ENCODE measurements at regions not wholly inside any gene's neighbourhood (a gene's known extent, or its start where the extent isn't known, plus 50 kb on each side); places are given as distances from the start of the nearest gene placed in this dataset.

DNA sequence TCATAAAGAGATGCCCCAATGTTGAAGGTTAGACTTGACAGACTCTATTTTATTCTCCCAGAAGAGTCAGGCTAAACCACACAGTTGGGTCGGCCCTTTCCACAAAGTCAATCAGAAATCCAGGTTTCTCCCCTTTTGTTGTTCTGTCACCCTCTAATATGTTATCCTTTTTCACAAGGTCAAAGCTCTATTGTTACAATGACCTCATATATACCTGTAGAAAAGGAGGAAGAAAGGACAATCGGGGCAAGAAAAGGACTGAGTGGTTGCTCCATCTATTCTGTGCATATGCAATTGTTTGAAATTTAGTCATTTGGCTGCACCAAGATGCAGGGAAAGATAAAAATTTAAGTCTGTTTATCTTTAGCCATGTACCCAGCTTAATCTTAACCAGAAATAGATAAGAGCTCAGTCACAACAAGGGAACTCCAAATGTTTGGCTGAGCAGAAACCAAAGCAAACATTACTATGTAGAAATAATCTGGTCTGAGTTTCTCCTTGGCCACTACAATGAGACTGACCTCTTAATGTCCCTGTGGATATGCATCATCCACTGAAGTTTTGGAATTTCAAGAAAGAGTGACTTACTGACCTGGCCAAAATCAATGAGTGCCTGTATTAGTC lies 503.7 kb downstream of the GALC start:
- Histone ChIP-seq H3K27ac (ENCODE audit: low read depth) (no peak overlapping the region), H3K79me2 (replicated peaks; ENCODE audit: insufficient read depth) (no peaks in the 10 kb centered on the region), H2AFZ (no peak overlapping the region), H3F3A (replicated peaks; ENCODE audit: low read depth) (no peaks in the 10 kb centered on the region), H3K4me2 (no peak overlapping the region), H3K4me1 (ENCODE audit: insufficient read depth) (0 out of 2 replicates have a peak, but pooled peaks cover 6% of the 10 kb centered on the region), H4K20me1 (replicated peaks; ENCODE audit: insufficient read depth) (no peaks in the 10 kb centered on the region), H3K36me3 (ENCODE audit: insufficient read depth) (no peaks in the 10 kb centered on the region), H3K4me3 (no peak overlapping the region), H3K9me2 (ENCODE audit: insufficient read depth) (no peaks in the 10 kb centered on the region), H3K27me3 (ENCODE audit: insufficient read depth) (no peaks in the 10 kb centered on the region)
- H3K4me3 Mint-ChIP-seq: no peak overlapping the region
- no peaks in the 10 kb centered on the region for H3K27me3 Mint-ChIP-seq (ENCODE audit: insufficient read depth, low read depth, poor library complexity)
- ATAC-seq (no peak), DNase-seq (ENCODE audit: low spot score) (no peak)
- peaks cover 17% of the 10 kb centered on the region; the same call in 2 of the 3 replicates for H3K4me1 Mint-ChIP-seq
- TF ChIP-seq NANOG (IDR thresholded peaks at IDR 0.05; ENCODE audit: borderline replicate concordance) (no peak), EZH2phosphoT487 (IDR thresholded peaks at IDR 0.05; ENCODE audit: unreplicated experiment) (no peak), POLR2AphosphoS5 (IDR thresholded peaks at IDR 0.05; ENCODE audit: low read depth) (no peak), ZNF114 (CRISPR knock-in tag; IDR thresholded peaks at IDR 0.05) (no peak), CREB1 (CRISPR knock-in tag; IDR thresholded peaks at IDR 0.05; ENCODE audit: low read depth) (no peak), STAT1 (IDR thresholded peaks at IDR 0.05; ENCODE audit: unreplicated experiment) (no peak), EZH2 (IDR thresholded peaks at IDR 0.05; ENCODE audit: low read depth, unreplicated experiment) (no peak), JUNB (IDR thresholded peaks at IDR 0.05; ENCODE audit: unreplicated experiment) (no peak), ZNF331 (CRISPR knock-in tag; IDR thresholded peaks at IDR 0.05; ENCODE audit: low read depth) (no peak)
- TF ChIP-seq, protein P1, sequence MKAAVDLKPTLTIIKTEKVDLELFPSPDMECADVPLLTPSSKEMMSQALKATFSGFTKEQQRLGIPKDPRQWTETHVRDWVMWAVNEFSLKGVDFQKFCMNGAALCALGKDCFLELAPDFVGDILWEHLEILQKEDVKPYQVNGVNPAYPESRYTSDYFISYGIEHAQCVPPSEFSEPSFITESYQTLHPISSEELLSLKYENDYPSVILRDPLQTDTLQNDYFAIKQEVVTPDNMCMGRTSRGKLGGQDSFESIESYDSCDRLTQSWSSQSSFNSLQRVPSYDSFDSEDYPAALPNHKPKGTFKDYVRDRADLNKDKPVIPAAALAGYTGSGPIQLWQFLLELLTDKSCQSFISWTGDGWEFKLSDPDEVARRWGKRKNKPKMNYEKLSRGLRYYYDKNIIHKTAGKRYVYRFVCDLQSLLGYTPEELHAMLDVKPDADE (IDR thresholded peaks at IDR 0.05): no peak
- TF ChIP-seq, protein P2, sequence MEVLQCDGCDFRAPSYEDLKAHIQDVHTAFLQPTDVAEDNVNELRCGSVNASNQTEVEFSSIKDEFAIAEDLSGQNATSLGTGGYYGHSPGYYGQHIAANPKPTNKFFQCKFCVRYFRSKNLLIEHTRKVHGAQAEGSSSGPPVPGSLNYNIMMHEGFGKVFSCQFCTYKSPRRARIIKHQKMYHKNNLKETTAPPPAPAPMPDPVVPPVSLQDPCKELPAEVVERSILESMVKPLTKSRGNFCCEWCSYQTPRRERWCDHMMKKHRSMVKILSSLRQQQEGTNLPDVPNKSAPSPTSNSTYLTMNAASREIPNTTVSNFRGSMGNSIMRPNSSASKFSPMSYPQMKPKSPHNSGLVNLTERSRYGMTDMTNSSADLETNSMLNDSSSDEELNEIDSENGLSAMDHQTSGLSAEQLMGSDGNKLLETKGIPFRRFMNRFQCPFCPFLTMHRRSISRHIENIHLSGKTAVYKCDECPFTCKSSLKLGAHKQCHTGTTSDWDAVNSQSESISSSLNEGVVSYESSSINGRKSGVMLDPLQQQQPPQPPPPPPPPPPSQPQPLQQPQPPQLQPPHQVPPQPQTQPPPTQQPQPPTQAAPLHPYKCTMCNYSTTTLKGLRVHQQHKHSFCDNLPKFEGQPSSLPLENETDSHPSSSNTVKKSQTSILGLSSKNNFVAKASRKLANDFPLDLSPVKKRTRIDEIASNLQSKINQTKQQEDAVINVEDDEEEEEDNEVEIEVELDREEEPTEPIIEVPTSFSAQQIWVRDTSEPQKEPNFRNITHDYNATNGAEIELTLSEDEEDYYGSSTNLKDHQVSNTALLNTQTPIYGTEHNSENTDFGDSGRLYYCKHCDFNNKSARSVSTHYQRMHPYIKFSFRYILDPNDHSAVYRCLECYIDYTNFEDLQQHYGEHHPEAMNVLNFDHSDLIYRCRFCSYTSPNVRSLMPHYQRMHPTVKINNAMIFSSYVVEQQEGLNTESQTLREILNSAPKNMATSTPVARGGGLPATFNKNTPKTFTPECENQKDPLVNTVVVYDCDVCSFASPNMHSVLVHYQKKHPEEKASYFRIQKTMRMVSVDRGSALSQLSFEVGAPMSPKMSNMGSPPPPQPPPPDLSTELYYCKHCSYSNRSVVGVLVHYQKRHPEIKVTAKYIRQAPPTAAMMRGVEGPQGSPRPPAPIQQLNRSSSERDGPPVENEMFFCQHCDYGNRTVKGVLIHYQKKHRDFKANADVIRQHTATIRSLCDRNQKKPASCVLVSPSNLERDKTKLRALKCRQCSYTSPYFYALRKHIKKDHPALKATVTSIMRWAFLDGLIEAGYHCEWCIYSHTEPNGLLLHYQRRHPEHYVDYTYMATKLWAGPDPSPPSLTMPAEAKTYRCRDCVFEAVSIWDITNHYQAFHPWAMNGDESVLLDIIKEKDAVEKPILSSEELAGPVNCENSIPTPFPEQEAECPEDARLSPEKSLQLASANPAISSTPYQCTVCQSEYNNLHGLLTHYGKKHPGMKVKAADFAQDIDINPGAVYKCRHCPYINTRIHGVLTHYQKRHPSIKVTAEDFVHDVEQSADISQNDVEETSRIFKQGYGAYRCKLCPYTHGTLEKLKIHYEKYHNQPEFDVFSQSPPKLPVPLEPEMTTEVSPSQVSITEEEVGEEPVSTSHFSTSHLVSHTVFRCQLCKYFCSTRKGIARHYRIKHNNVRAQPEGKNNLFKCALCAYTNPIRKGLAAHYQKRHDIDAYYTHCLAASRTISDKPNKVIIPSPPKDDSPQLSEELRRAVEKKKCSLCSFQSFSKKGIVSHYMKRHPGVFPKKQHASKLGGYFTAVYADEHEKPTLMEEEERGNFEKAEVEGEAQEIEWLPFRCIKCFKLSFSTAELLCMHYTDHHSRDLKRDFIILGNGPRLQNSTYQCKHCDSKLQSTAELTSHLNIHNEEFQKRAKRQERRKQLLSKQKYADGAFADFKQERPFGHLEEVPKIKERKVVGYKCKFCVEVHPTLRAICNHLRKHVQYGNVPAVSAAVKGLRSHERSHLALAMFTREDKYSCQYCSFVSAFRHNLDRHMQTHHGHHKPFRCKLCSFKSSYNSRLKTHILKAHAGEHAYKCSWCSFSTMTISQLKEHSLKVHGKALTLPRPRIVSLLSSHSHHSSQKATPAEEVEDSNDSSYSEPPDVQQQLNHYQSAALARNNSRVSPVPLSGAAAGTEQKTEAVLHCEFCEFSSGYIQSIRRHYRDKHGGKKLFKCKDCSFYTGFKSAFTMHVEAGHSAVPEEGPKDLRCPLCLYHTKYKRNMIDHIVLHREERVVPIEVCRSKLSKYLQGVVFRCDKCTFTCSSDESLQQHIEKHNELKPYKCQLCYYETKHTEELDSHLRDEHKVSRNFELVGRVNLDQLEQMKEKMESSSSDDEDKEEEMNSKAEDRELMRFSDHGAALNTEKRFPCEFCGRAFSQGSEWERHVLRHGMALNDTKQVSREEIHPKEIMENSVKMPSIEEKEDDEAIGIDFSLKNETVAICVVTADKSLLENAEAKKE (CRISPR knock-in tag; IDR thresholded peaks at IDR 0.05): no peak
- TF ChIP-seq, protein P3, sequence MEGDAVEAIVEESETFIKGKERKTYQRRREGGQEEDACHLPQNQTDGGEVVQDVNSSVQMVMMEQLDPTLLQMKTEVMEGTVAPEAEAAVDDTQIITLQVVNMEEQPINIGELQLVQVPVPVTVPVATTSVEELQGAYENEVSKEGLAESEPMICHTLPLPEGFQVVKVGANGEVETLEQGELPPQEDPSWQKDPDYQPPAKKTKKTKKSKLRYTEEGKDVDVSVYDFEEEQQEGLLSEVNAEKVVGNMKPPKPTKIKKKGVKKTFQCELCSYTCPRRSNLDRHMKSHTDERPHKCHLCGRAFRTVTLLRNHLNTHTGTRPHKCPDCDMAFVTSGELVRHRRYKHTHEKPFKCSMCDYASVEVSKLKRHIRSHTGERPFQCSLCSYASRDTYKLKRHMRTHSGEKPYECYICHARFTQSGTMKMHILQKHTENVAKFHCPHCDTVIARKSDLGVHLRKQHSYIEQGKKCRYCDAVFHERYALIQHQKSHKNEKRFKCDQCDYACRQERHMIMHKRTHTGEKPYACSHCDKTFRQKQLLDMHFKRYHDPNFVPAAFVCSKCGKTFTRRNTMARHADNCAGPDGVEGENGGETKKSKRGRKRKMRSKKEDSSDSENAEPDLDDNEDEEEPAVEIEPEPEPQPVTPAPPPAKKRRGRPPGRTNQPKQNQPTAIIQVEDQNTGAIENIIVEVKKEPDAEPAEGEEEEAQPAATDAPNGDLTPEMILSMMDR (conservative IDR thresholded peaks at IDR 0.05; ENCODE audit: low read depth in 2 of 2): no peak
- TF ChIP-seq, protein P4, sequence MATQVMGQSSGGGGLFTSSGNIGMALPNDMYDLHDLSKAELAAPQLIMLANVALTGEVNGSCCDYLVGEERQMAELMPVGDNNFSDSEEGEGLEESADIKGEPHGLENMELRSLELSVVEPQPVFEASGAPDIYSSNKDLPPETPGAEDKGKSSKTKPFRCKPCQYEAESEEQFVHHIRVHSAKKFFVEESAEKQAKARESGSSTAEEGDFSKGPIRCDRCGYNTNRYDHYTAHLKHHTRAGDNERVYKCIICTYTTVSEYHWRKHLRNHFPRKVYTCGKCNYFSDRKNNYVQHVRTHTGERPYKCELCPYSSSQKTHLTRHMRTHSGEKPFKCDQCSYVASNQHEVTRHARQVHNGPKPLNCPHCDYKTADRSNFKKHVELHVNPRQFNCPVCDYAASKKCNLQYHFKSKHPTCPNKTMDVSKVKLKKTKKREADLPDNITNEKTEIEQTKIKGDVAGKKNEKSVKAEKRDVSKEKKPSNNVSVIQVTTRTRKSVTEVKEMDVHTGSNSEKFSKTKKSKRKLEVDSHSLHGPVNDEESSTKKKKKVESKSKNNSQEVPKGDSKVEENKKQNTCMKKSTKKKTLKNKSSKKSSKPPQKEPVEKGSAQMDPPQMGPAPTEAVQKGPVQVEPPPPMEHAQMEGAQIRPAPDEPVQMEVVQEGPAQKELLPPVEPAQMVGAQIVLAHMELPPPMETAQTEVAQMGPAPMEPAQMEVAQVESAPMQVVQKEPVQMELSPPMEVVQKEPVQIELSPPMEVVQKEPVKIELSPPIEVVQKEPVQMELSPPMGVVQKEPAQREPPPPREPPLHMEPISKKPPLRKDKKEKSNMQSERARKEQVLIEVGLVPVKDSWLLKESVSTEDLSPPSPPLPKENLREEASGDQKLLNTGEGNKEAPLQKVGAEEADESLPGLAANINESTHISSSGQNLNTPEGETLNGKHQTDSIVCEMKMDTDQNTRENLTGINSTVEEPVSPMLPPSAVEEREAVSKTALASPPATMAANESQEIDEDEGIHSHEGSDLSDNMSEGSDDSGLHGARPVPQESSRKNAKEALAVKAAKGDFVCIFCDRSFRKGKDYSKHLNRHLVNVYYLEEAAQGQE (IDR thresholded peaks at IDR 0.05; ENCODE audit: unreplicated experiment): no peak
- H3K36me3 Mint-ChIP-seq (ENCODE audit: low read depth): no peaks in the 10 kb centered on the region
- peak overlapping the region; percentile 3; the same call in 1 of the 2 replicates for H3K27ac Mint-ChIP-seq
- H3K9me3 Mint-ChIP-seq: no peaks in the 10 kb centered on the region

Measured in GM23338 (cell line).